DMS53 treated with DMSO at 0.1 percent for 48 hours (cell line): ENCODE measurements at regions not wholly inside any gene's neighbourhood (a gene's known extent, or its start where the extent isn't known, plus 50 kb on each side); places are given as distances from the start of the nearest gene placed in this dataset.
"Not testable (repeated sequence)": the region's sequence is repeated elsewhere in the genome, so short reads cannot be mapped to it uniquely, and the experiment has no call there.

Experiments
- DNase-seq: peaks from one replicate; lab custom pipeline; 2025; ENCODE audit not compliant: unreplicated experiment; lab: John Stamatoyannopoulos, UW

- no peak for DNase-seq
Observed at GRCh38 chr7:67301667-67302066, 305.0 kb downstream of the TYW1 start.

- DNase-seq: peak; percentile 98
Observed at GRCh38 chr7:67302113-67303039, 305.7 kb downstream of the TYW1 start.

GRCh38 chr7:67304846-67305245 lies 308.2 kb downstream of the TYW1 start:
- not testable (repeated sequence) for DNase-seq

- DNase-seq: no peak
Observed at GRCh38 chr7:67306331-67306730, 309.7 kb downstream of the TYW1 start.

GRCh38 chr7:67309764-67310549 lies 313.3 kb downstream of the TYW1 start:
- DNase-seq: no peak

- no peak for DNase-seq
Observed at GRCh38 chr7:67311901-67312300, 315.3 kb downstream of the TYW1 start.

GRCh38 chr7:67313213-67313612 lies 316.6 kb downstream of the TYW1 start:
- no peak for DNase-seq

GRCh38 chr7:67316902-67317301 lies 320.3 kb downstream of the TYW1 start:
- not testable (repeated sequence) for DNase-seq

- DNase-seq: not testable (repeated sequence)
Observed at GRCh38 chr7:67328257-67328656, 331.6 kb downstream of the TYW1 start.

GRCh38 chr7:67335165-67335564 lies 338.5 kb downstream of the TYW1 start:
- DNase-seq: not testable (repeated sequence)

GRCh38 chr7:67335663-67336062 lies 339.0 kb downstream of the TYW1 start:
- not testable (repeated sequence) for DNase-seq

GRCh38 chr7:67338545-67338944 lies 341.9 kb downstream of the TYW1 start:
- not testable (repeated sequence) for DNase-seq

- DNase-seq: no peak
Observed at GRCh38 chr7:67341153-67341768, 344.6 kb downstream of the TYW1 start.

GRCh38 chr7:67343114-67343513 lies 346.5 kb downstream of the TYW1 start:
- DNase-seq: no peak

- DNase-seq: no peak
Observed at GRCh38 chr7:67343572-67343971, 346.9 kb downstream of the TYW1 start.

GRCh38 chr7:67344481-67345193 lies 348.0 kb downstream of the TYW1 start:
- DNase-seq: no peak

- DNase-seq: no peak
Observed at GRCh38 chr7:67346126-67346525, 349.5 kb downstream of the TYW1 start.

- DNase-seq: no peak
Observed at GRCh38 chr7:67346876-67347275, 350.2 kb downstream of the TYW1 start.

- no peak for DNase-seq
Observed at GRCh38 chr7:67348171-67348570, 351.5 kb downstream of the TYW1 start.

GRCh38 chr7:67357653-67358052 lies 361.0 kb downstream of the TYW1 start:
- not testable (repeated sequence) for DNase-seq

- DNase-seq: not testable (repeated sequence)
Observed at GRCh38 chr7:67358316-67358715, 361.7 kb downstream of the TYW1 start.
